HG03565 (cell line): ENCODE measurements at regions not wholly inside any gene's neighbourhood (a gene's known extent, or its start where the extent isn't known, plus 50 kb on each side); places are given as distances from the start of the nearest gene placed in this dataset.

ENCODE experiments used
- ATAC-seq: cut with Tn5 transposase; IDR thresholded peaks from one replicate; pipeline ENCODE4 v1.9.1; 2021; ENCODE audit warnings: mild to moderate bottlenecking, moderate library complexity; ENCODE audit not compliant: unreplicated experiment

DNA sequence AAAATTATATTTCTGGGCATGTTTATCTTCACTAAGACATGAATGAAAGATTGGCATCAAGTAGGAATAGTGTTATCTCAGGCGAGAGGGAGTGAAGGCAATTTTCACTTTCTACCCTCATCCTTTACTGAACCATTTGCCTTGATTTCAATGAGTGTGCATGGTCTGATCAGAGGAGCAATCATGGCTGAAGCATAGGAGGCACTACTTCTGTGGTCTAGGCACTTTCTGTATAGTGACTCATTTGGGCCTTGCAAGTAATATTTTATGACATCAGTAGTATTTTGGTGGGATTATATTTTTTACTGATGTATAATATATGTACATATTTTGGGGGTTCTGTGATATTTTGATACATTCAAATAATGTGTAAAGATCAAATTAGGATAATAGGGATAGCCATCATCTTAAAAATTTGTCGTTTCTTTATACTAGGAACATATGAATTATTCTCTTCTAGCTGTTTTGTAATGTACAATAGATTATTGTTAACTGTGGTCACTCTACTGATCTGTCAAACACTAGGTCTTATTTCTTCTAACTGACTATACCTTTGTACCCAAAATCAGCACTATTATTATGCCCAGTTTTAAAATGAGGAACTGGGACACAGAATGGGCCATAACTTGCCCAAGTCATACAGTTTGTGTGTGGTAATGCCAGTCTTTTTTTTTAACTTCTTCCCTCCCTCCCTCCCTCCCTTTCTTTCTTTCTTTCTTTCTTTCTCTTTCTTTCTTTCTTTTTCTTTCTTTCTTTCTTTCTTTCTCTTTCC is 101.9 kb downstream of the RAB11FIP2 start:
- ATAC-seq: no peak

- ATAC-seq: no peak
Observed at GRCh38 chr10:117945651-117946050, 101.1 kb downstream of the RAB11FIP2 start.

GRCh38 chr10:117946525-117947070 is 100.1 kb downstream of the RAB11FIP2 start:
- ATAC-seq: no peak

GRCh38 chr10:117948493-117948892 is 98.2 kb downstream of the RAB11FIP2 start:
- no peak for ATAC-seq

- no peak for ATAC-seq
Observed at GRCh38 chr10:117950408-117950807, 96.3 kb downstream of the RAB11FIP2 start.
